GM19238 (cell line): ENCODE measurements at regions not wholly inside any gene's neighbourhood (a gene's known extent, or its start where the extent isn't known, plus 50 kb on each side); places are given as distances from the start of the nearest gene placed in this dataset.

Experiments
- DNase-seq: peaks from one replicate; pipeline ENCODE4 v3.0.0; 2011; ENCODE audit warnings: low spot score; ENCODE audit not compliant: insufficient read length

DNA sequence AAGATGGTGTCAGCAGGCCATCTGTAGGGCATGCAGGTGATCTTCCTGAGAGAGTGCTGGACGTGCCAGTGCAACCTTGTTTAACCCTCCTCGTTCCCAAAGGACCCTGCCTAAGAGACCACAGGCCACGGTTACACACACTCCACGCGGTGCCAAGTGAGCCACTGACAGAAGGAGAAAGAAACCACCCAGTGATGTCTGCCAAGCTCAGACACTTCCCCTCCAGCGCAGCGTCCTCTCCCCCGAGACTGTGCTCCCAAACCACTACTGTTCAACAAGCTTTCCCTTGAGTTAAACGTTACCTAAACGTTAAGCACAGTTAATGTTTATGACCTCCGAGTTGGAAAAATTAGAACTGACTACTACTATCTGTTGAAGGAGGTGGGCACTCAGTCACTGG, 119.1 kb upstream of the NCK2 start:
- DNase-seq: no peak

DNA sequence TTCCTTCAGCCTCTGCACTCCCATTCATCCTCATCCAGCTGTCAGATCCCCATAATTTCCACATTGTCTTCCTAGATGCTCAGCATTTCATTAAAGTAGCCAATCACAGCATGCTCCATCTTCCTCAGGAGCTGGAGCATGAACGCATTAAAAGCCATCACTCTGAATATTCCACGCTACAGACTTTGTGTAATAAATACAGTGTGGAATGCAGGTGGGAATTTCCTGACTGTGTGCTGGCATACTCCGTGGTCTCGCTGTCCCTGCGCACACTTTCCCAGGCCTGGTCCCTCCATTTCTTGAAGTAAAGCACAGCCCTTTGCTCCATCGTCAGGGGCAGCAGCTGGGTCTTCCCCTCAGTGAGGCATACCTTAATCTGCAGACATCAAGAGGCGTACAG, 123.7 kb upstream of the NCK2 start:
- no peak for DNase-seq

DNA sequence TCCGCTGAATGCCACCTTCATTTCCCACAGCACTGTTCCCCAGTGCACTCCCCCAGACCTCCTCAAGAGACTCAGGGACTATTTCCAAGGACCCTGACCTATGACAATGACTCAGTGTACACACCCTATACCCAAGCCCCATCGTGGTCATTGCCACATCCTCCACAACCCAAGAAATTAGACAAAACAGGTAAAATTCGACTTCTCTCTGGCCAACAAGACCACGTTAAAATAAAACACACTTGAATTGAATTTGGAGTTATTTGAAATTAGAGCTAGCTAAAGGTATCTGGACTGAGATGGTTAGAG, 126.4 kb upstream of the NCK2 start:
- no peak for DNase-seq

DNA sequence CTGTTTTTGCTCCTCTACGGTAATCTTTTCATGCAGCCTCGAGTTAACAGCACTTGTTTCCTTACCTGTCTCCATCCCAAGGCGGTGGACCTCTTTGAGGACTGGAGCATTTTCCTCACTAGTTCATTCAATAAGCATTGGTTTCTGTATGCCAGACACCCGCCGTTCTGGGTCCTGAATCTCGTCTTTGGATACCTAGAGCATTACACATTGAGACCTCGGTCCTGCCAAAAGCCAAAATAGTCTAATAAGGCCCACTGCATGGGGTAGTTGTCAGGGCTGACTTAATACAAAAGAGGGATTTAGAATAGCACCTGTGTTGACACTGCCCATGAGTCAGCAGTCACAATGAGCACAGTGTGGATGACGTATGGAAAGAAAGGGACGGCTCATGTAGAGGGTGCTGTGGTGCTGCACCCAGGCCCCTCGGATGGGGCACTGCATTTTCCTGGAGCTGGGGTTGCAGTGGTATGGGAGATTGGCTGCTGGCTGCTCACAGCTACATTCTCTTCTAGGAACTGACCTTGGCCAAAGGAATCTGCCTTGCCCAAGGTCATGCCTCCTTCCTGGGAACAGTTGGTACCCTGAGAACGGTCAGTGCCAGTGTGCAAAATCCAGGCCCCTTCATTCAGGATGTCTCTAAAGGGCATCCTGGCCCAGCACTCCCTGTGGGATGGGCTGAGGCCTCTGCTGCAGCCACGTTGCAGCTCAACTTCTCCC, 126.9 kb upstream of the NCK2 start:
- no peak for DNase-seq

GRCh38 chr2:105615305-105615704, 129.4 kb upstream of the NCK2 start:
- no peak for DNase-seq

GRCh38 chr2:105611811-105612424, 132.8 kb upstream of the NCK2 start:
- DNase-seq: no peak

GRCh38 chr2:105611333-105611637, 133.4 kb upstream of the NCK2 start:
- no peak for DNase-seq

DNA sequence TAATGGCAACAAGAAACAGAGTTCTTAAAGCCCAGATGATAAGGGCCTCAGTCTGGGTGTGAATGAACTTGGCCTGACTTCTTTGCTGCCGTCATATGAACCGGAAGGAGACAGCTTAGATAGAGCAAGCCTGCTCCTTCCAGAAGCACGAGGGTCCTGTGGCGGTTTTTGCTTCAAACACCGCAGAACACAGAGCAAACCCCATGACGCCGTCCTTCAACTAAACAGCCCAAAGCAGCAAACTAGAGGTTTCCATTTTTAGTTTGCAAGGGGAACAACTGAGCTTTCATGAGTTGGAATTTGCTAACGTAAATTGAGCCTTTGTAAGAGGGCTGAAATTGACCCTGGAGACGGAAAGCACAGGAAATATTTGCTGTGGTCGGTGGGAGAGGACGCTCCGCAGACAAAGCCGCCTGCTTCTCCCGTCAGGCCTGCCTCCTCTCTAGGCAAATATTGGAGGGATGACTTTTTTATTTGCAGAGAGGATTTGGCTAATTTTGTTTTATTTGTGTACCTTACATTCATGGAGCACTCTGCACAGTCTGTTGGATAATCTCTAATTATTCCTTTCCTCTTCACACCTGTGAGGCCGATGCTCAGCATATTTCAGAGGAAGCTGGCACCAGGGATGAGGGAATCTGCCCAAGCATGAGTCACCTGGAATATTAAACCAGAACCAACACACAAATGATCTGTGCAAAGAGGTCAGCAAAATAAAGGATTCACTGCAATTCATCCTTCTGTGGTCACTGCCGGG, 134.0 kb upstream of the NCK2 start:
- DNase-seq: no peak

- no peak for DNase-seq
These were observed 134.8 kb upstream of the NCK2 start for GRCh38 chr2:105609746-105610402.

DNA sequence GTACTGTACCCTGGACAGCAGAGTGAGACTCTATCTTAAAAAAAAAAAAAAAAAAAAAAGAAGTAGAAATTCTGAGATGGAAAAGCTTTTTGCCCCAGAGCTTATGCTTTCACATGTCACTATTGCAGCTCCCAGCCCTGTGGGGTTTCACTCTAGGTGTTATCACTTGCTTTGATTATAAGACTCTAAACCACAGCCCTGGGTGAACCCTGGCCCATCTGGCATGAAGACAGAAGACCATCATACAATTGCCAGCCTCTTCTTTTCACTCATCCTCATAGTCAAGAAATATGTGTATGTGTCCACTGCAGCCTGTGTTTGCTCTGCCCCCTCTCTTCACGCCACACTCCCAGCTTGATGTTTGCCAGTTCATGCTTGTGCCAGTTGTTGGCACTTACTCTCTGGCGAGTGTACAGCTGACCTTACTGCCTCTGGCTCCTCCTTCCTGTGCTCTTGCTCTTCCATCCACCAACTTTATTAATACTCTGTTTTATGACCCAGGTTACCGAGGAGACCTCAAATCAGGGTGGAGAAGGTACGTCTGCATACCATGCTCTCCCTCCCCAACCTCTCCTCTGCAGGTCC, 136.7 kb upstream of the NCK2 start:
- DNase-seq: no peak

GRCh38 chr2:105606081-105606480, 138.6 kb upstream of the NCK2 start:
- DNase-seq: no peak

- DNase-seq: no peak
These were observed 139.8 kb upstream of the NCK2 start for GRCh38 chr2:105604938-105605337.

GRCh38 chr2:105600949-105601794, 143.5 kb upstream of the NCK2 start:
- DNase-seq: no peak

DNA sequence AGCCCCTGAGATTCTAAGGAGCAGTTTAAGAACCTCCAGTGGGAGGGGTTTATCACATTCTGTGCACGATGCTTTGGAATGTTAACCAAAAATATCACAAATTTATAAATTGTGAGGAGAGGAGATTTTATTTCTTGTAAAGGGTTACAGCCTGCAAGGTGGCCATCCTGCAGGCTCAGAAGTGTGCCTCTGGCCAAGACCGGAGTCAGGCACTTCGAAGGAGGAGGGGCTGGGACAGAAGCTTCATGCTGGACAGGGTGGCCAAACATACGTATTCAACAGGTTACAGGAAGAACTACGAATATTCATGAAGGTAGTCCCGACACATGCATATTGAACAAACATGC, 144.1 kb upstream of the NCK2 start:
- no peak for DNase-seq

- no peak for DNase-seq
These were observed 144.7 kb upstream of the NCK2 start for GRCh38 chr2:105600037-105600442.

GRCh38 chr2:105598829-105599698, 145.6 kb upstream of the NCK2 start:
- DNase-seq: no peak

DNA sequence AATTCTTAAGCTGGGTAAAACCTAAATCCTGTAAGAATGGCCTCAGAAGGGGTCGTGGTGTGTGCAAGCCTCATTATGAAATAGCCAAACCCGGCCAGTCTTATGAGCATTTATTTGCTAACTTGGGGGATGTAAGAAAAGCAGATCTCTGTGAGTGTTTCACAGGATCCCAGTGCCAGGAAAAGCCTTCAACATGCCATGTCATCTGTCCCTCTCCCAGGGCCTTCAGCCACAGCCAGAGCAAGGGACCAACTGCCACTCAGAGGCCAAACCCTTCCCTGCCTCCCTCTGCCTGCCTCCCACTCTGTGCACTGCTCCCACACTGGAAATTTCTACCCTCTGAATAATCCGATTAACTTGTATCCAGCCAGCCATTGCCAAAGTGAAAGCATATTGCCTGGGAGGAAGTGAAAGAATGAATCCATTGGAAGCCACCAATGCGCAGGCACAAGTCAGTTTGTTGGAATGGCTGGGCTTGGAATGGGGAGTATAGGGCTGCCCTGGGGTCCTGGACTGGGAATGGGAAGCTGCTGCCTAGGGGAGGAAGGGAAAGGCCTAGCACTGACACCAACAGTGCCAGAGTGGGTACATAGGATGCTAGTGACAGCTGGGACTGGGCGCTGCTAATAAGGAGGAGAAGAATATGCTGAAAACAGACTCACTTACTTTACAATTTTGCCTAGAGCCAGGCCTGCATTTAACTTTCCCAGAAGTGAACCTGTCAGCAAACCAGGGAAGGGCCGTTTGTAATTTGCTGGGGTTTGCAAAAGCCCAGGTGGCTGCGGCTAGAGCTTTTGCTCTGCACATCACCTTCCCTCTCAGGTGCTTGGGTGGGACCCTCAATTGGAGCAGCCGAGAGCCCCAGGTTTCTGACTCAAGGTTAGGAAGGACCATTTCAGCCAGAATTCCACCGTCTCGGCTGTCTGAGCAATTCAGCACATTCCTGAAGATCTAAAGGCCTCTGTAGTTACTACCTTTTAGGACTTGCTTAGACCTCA, 146.6 kb upstream of the NCK2 start:
- no peak for DNase-seq

GRCh38 chr2:105597011-105597805, 147.5 kb upstream of the NCK2 start:
- no peak for DNase-seq
